GM23338 (cell line): ENCODE measurements at regions not wholly inside any gene's neighbourhood (a gene's known extent, or its start where the extent isn't known, plus 50 kb on each side); places are given as distances from the start of the nearest gene placed in this dataset.

ENCODE experiments used
- ATAC-seq: fragments of 200-7000 bp; cut with Tn5 transposase; 3 replicates; pipeline ENCODE4 v1.9.1; 2020
- DNase-seq: peaks from one replicate; pipeline ENCODE4 v3.0.0-alpha.2; 2015; ENCODE audit warnings: low spot score
- H2AFZ ChIP-seq: fragments of 200-600 bp; sonication (generic); 2 replicates; pipeline ENCODE4 v1.8.0; 2016; ENCODE audit warnings: antibody characterized with exemption, mild to moderate bottlenecking, moderate library complexity
- H3F3A ChIP-seq: fragments of 200-600 bp; sonication (generic); replicated peaks from 2 replicates; pipeline ENCODE4 v1.8.0; 2017; ENCODE audit warnings: antibody characterized with exemption, mixed run types, low read depth
- H3K27ac ChIP-seq: fragments of 200-600 bp; sonication (generic); 2 replicates; pipeline ENCODE4 v1.6.1; 2016; ENCODE audit warnings: low read depth
- H3K27me3 ChIP-seq: fragments of 200-600 bp; sonication (generic); 2 replicates; pipeline ENCODE4 v1.8.0; 2016; ENCODE audit warnings: mild to moderate bottlenecking, mixed run types, moderate library complexity; ENCODE audit not compliant: insufficient read depth
- H3K36me3 ChIP-seq: fragments of 200-600 bp; sonication (generic); 2 replicates; pipeline ENCODE4 v1.8.0; 2016; ENCODE audit warnings: mild to moderate bottlenecking; ENCODE audit not compliant: insufficient read depth
- H3K4me1 ChIP-seq: fragments of 200-600 bp; sonication (generic); 2 replicates; pipeline ENCODE4 v1.8.0; 2016; ENCODE audit warnings: mild to moderate bottlenecking, moderate library complexity; ENCODE audit not compliant: insufficient read depth
- H3K4me2 ChIP-seq: fragments of 200-600 bp; sonication (generic); 2 replicates; pipeline ENCODE4 v1.7.1; 2017; ENCODE audit warnings: mixed run types
- H3K4me3 ChIP-seq: fragments of 200-600 bp; sonication (generic); 2 replicates; pipeline ENCODE4 v1.6.1; 2016; ENCODE audit warnings: mixed run types
- H3K79me2 ChIP-seq: fragments of 200-600 bp; sonication (generic); replicated peaks from 2 replicates; pipeline ENCODE4 v1.8.0; 2017; ENCODE audit warnings: mild to moderate bottlenecking; ENCODE audit not compliant: insufficient read depth
- H3K9me2 ChIP-seq: fragments of 200-600 bp; sonication (generic); 2 replicates; pipeline ENCODE4 v1.8.0; 2017; ENCODE audit not compliant: insufficient read depth
- H4K20me1 ChIP-seq: fragments of 200-600 bp; sonication (generic); replicated peaks from 2 replicates; pipeline ENCODE4 v1.8.0; 2017; ENCODE audit warnings: mild to moderate bottlenecking; ENCODE audit not compliant: insufficient read depth
- H3K27ac Mint-ChIP-seq: 2 replicates; pipeline ENCODE4 v1.8.0; 2020; ENCODE audit warnings: inconsistent platforms, mild to moderate bottlenecking, moderate library complexity, mixed read lengths
- H3K27me3 Mint-ChIP-seq: 3 replicates; pipeline ENCODE4 v1.8.0; 2022; ENCODE audit warnings: low read depth, mild to moderate bottlenecking, moderate library complexity, mixed read lengths, inconsistent platforms; ENCODE audit not compliant: insufficient read depth, poor library complexity
- H3K36me3 Mint-ChIP-seq: 3 replicates; pipeline ENCODE4 v1.8.0; 2021; ENCODE audit warnings: low read depth, mild to moderate bottlenecking, inconsistent platforms, moderate library complexity, mixed read lengths
- H3K4me1 Mint-ChIP-seq: 3 replicates; pipeline ENCODE4 v1.8.0; 2020; ENCODE audit warnings: mild to moderate bottlenecking, inconsistent platforms, mixed read lengths
- H3K4me3 Mint-ChIP-seq: 3 replicates; pipeline ENCODE4 v1.8.0; 2021; ENCODE audit warnings: moderate library complexity, mild to moderate bottlenecking, inconsistent platforms, mixed read lengths
- H3K9me3 Mint-ChIP-seq: 3 replicates; pipeline ENCODE4 v1.8.0; 2020; ENCODE audit warnings: moderate library complexity, mild to moderate bottlenecking, inconsistent platforms, mixed read lengths
- CREB1 ChIP-seq: fragments of 250-450 bp; sonication (Bioruptor Pico); IDR thresholded peaks from 2 replicates; pipeline ENCODE4 v1.5.0; 2020; ENCODE audit warnings: low read depth, mild to moderate bottlenecking, moderate library complexity
- ETS1 ChIP-seq: IDR thresholded peaks from 2 replicates; pipeline ENCODE4 v1.6.1; 2016; ENCODE audit warnings: antibody characterized with exemption
- EZH2 ChIP-seq: fragments of 200-600 bp; sonication (generic); IDR thresholded peaks from one replicate; pipeline ENCODE4 v1.8.0; 2017; ENCODE audit warnings: antibody characterized with exemption, mild to moderate bottlenecking, low read depth; ENCODE audit not compliant: unreplicated experiment
- EZH2phosphoT487 ChIP-seq: fragments of 200-600 bp; sonication (generic); IDR thresholded peaks from one replicate; pipeline ENCODE4 v1.8.1; 2018; ENCODE audit warnings: antibody characterized with exemption; ENCODE audit not compliant: unreplicated experiment
- JUNB ChIP-seq: IDR thresholded peaks from one replicate; pipeline ENCODE4 v1.6.1; 2016; ENCODE audit warnings: antibody characterized with exemption; ENCODE audit not compliant: unreplicated experiment
- POLR2AphosphoS5 ChIP-seq: IDR thresholded peaks from 2 replicates; pipeline ENCODE4 v1.6.1; 2016; ENCODE audit warnings: antibody characterized with exemption, low read depth
- STAT1 ChIP-seq: IDR thresholded peaks from one replicate; pipeline ENCODE4 v1.6.1; 2016; ENCODE audit warnings: antibody characterized with exemption; ENCODE audit not compliant: unreplicated experiment
- ZNF114 ChIP-seq: fragments of 250-450 bp; sonication (Bioruptor Pico); IDR thresholded peaks from 2 replicates; pipeline ENCODE4 v1.5.0; 2020; ENCODE audit warnings: mild to moderate bottlenecking, moderate library complexity
- ZNF331 ChIP-seq: fragments of 250-450 bp; sonication (Bioruptor Pico); IDR thresholded peaks from 2 replicates; pipeline ENCODE4 v1.5.0; 2020; ENCODE audit warnings: low read depth, mild to moderate bottlenecking, moderate library complexity
- ZNF462 ChIP-seq: fragments of 250-450 bp; sonication (Bioruptor Pico); IDR thresholded peaks from 2 replicates; pipeline ENCODE4 v1.5.0; 2020; ENCODE audit warnings: mild to moderate bottlenecking, moderate library complexity
- TF ChIP-seq, protein P1 (sequence below): IDR thresholded peaks from one replicate; pipeline ENCODE4 v1.6.1; 2018; ENCODE audit warnings: antibody characterized with exemption; ENCODE audit not compliant: unreplicated experiment

GRCh38 chr2:12661489-12661888 lies 55.2 kb upstream of the TRIB2 start:
- Histone ChIP-seq H3K4me2 (no peak overlapping the region), H3F3A (no peaks in the 10 kb centered on the region), H4K20me1 (no peaks in the 10 kb centered on the region), H3K79me2 (no peaks in the 10 kb centered on the region), H3K4me1 (no peaks in the 10 kb centered on the region), H3K9me2 (no peaks in the 10 kb centered on the region), H3K27ac (no peak overlapping the region), H3K27me3 (no peaks in the 10 kb centered on the region), H2AFZ (no peak overlapping the region), H3K36me3 (no peaks in the 10 kb centered on the region; the same call in 1 of the 2 replicates), H3K4me3 (no peak overlapping the region)
- peaks cover 11% of the 10 kb centered on the region for H3K9me3 Mint-ChIP-seq
- H3K27me3 Mint-ChIP-seq: no peaks in the 10 kb centered on the region
- H3K36me3 Mint-ChIP-seq: peaks cover 10% of the 10 kb centered on the region; the same call in 2 of the 3 replicates
- H3K4me1 Mint-ChIP-seq: peaks cover 6% of the 10 kb centered on the region; the same call in 1 of the 3 replicates
- no peak overlapping the region for H3K4me3 Mint-ChIP-seq
- no peak for ATAC-seq
- H3K27ac Mint-ChIP-seq: no peak overlapping the region
- TF ChIP-seq ETS1: no peak
- TF ChIP-seq CREB1: no peak
- no peak for TF ChIP-seq JUNB
- no peak for TF ChIP-seq EZH2
- TF ChIP-seq ZNF114 (CRISPR knock-in tag): no peak
- no peak for TF ChIP-seq STAT1
- no peak for TF ChIP-seq ZNF462
- no peak for TF ChIP-seq ZNF331 (CRISPR knock-in tag)
- TF ChIP-seq, protein P1, sequence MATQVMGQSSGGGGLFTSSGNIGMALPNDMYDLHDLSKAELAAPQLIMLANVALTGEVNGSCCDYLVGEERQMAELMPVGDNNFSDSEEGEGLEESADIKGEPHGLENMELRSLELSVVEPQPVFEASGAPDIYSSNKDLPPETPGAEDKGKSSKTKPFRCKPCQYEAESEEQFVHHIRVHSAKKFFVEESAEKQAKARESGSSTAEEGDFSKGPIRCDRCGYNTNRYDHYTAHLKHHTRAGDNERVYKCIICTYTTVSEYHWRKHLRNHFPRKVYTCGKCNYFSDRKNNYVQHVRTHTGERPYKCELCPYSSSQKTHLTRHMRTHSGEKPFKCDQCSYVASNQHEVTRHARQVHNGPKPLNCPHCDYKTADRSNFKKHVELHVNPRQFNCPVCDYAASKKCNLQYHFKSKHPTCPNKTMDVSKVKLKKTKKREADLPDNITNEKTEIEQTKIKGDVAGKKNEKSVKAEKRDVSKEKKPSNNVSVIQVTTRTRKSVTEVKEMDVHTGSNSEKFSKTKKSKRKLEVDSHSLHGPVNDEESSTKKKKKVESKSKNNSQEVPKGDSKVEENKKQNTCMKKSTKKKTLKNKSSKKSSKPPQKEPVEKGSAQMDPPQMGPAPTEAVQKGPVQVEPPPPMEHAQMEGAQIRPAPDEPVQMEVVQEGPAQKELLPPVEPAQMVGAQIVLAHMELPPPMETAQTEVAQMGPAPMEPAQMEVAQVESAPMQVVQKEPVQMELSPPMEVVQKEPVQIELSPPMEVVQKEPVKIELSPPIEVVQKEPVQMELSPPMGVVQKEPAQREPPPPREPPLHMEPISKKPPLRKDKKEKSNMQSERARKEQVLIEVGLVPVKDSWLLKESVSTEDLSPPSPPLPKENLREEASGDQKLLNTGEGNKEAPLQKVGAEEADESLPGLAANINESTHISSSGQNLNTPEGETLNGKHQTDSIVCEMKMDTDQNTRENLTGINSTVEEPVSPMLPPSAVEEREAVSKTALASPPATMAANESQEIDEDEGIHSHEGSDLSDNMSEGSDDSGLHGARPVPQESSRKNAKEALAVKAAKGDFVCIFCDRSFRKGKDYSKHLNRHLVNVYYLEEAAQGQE: no peak
- TF ChIP-seq POLR2AphosphoS5: no peak
- no peak for TF ChIP-seq EZH2phosphoT487
- DNase-seq: no peak
